Colonic mucosa (tissue), 4 donors: ENCODE measurements at regions not wholly inside any gene's neighbourhood (a gene's known extent, or its start where the extent isn't known, plus 50 kb on each side); places are given as distances from the start of the nearest gene placed in this dataset.

Experiments used
- DNase-seq: peaks from one replicate; pipeline ENCODE4 v3.0.0-alpha.2; 2020
- H3K27ac ChIP-seq: fragments of 200-600 bp; one replicate; pipeline ENCODE4 v1.8.0; 2021
- H3K27me3 ChIP-seq: fragments of 200-600 bp; one replicate; pipeline ENCODE4 v1.8.0; 2021
- H3K36me3 ChIP-seq: fragments of 200-600 bp; one replicate; pipeline ENCODE4 v1.8.0; 2021
- H3K4me1 ChIP-seq: fragments of 200-600 bp; one replicate; pipeline ENCODE4 v1.8.0; 2021; ENCODE audit warnings: mild to moderate bottlenecking
- H3K4me3 ChIP-seq: fragments of 200-600 bp; one replicate; pipeline ENCODE4 v1.8.0; 2021
- H3K9ac ChIP-seq, 2 donors: one replicate each; pipeline ENCODE4 v1.7.0; 2013; ENCODE audit warnings: control low read depth in 2 of 2, low read depth in 2 of 2, low read length in 2 of 2
- H3K9me3 ChIP-seq: fragments of 200-600 bp; one replicate; pipeline ENCODE4 v1.8.0; 2021
- CTCF ChIP-seq: fragments of 200-600 bp; IDR thresholded peaks from one replicate; pipeline ENCODE4 v1.8.0; 2022; ENCODE audit warnings: antibody characterized with exemption, mild to moderate bottlenecking
- intact Hi-C: fragments of 100-400 bp; cut with DNase I; formaldehyde crosslinking; loops from one replicate; pipeline ENCODE4 v1.14.1; 2022
- donor health status: healthy.
- donor health status: DM: no; HTN: no; CAD: no.
- donor health status: DM: no; HTN: no; CAD: no.

DNA sequence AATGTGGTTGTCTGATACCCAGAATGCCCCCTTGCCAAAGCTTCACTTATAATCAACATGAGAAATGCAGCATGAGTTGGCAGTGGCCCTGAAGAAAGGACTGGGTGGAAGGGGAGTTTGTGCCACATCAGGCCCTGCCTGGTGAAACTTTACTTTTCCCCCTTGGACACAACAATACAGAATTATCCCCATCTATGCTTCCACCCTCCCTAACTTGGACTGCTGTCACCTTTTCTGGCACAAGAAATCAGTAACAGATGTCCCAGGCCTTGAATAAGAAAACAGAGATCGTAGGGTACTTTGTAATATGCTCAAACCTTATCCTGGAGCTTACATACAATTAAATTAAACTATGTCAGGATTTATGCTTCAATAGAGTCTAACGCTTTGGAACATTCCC, 128.9 kb upstream of the SATB2 start:
- no peak for TF ChIP-seq CTCF
- Histone ChIP-seq H3K9me3 (no peaks in the 10 kb centered on the region), H3K27ac (no peak overlapping the region), H3K9ac (no peak overlapping the region), H3K4me1 (no peaks in the 10 kb centered on the region), H3K27me3 (no peaks in the 10 kb centered on the region), H3K4me3 (no peak overlapping the region), H3K36me3 (no peaks in the 10 kb centered on the region)
- intact Hi-C loops: no loop called here
- DNase-seq: no peak

DNA sequence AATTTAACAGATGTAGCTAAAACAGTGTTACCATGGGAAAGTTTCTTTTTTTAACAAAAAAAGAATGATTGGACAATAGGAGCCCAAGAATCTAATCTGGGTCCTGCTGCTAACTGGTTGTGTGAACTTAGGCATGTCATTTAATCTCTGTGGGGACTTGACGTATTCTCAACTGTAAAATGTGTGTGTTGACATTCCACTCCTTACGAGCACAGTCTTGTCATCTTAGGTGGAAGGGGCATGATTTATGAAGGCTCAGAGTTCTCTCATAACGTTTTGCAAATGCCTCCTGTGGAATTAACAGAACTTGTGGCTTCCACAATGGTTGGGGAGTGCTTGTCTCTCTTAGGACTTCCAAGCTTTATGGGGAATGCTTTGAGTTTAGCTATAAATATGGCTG, 125.9 kb upstream of the SATB2 start:
- no peak overlapping the region for H3K9ac ChIP-seq
- intact Hi-C loops: no loop called here
- H3K4me3 ChIP-seq: no peak overlapping the region
- no peak overlapping the region for H3K27ac ChIP-seq
- no peaks in the 10 kb centered on the region for H3K9me3 ChIP-seq
- DNase-seq: no peak
- H3K4me1 ChIP-seq: no peaks in the 10 kb centered on the region
- no peaks in the 10 kb centered on the region for H3K27me3 ChIP-seq
- no peak for TF ChIP-seq CTCF
- H3K36me3 ChIP-seq: no peaks in the 10 kb centered on the region

DNA sequence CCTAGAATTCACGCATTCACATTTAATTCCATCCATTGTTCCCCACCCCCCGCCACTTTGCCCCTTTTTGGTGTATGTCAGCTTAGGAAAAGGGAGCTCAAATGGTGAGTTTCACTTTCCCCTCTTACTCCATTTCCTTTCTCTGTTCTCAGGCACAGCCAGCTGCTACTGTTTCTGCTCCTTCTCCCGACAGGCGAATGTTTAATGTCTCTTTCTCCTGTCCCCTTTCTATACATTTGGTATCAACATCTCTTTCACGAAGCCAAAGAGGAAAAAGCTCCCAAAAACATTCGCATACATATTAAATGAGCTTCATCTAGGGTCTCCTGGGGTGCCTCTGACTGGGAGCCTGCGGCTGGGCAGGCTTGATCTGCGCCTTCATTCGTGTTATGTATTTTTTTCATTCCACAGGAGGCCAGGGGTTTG, 124.2 kb upstream of the SATB2 start:
- Histone ChIP-seq H3K36me3 (no peaks in the 10 kb centered on the region), H3K4me1 (no peaks in the 10 kb centered on the region), H3K9me3 (no peaks in the 10 kb centered on the region), H3K9ac (no peak overlapping the region), H3K27ac (no peak overlapping the region), H3K4me3 (no peak overlapping the region), H3K27me3 (no peaks in the 10 kb centered on the region)
- intact Hi-C loops: no loop called here
- no peak for TF ChIP-seq CTCF
- DNase-seq: no peak

- DNase-seq: no peak
- no peaks in the 10 kb centered on the region for H3K36me3 ChIP-seq
- no peak overlapping the region for H3K4me3 ChIP-seq
- TF ChIP-seq CTCF: no peak
- intact Hi-C loops: no loop called here
- H3K9me3 ChIP-seq: no peaks in the 10 kb centered on the region
- H3K27me3 ChIP-seq: no peaks in the 10 kb centered on the region
- no peaks in the 10 kb centered on the region for H3K4me1 ChIP-seq
- no peak overlapping the region for H3K9ac ChIP-seq
- no peak overlapping the region for H3K27ac ChIP-seq
Observed at GRCh38 chr2:199581408-199581807, 123.7 kb upstream of the SATB2 start.

DNA sequence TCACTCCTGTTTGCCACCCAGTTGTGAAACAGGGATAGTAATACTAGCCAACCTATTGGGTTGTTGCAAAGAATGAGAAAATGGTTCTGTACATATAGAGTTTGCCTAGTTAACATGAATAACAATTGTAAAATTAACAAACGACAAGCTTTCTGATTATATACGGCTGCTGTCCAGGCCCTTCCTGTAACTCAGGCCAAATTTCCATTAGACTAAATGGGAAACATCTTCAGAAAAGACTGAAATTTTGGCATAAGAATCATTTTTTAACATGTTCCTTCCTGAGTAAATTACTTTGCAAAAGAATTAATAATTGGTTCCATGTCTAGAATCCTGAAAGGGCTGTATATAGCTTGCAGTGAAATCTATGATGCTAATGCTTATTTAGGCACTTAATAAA, 117.7 kb upstream of the SATB2 start:
- Histone ChIP-seq H3K27ac (no peak overlapping the region), H3K27me3 (no peaks in the 10 kb centered on the region), H3K9ac (no peak overlapping the region), H3K4me3 (no peak overlapping the region), H3K4me1 (no peaks in the 10 kb centered on the region), H3K9me3 (no peaks in the 10 kb centered on the region), H3K36me3 (no peaks in the 10 kb centered on the region)
- no peak for TF ChIP-seq CTCF
- no peak for DNase-seq
- intact Hi-C loops: no loop called here

GRCh38 chr2:199572571-199572970, 114.8 kb upstream of the SATB2 start:
- H3K4me3 ChIP-seq: no peak overlapping the region
- DNase-seq: no peak
- no peaks in the 10 kb centered on the region for H3K9me3 ChIP-seq
- no peaks in the 10 kb centered on the region for H3K36me3 ChIP-seq
- intact Hi-C loops: no loop called here
- no peaks in the 10 kb centered on the region for H3K27me3 ChIP-seq
- H3K27ac ChIP-seq: no peak overlapping the region
- H3K9ac ChIP-seq: no peak overlapping the region
- TF ChIP-seq CTCF: no peak
- H3K4me1 ChIP-seq: no peaks in the 10 kb centered on the region
